ENCODE measurements at regions not wholly inside any gene's neighbourhood (a gene's known extent, or its start where the extent isn't known, plus 50 kb on each side); places are given as distances from the start of the nearest gene placed in this dataset.

GRCh38 chr2:226611944-226612318 is 187.7 kb downstream of the IRS1 start:
- TF ChIP-seq POLR2A (IDR thresholded peaks at IDR 0.05; ENCODE audit: low read depth, low read length) (no peak), POLR2AphosphoS5 (IDR thresholded peaks at IDR 0.05; ENCODE audit: low read depth, low read length) (no peak), TAF1 (IDR thresholded peaks at IDR 0.05; ENCODE audit: borderline replicate concordance, low read depth, low read length) (no peak)

Measured in GM12892 (cell line).